H9 (cell line): ENCODE measurements at regions not wholly inside any gene's neighbourhood (a gene's known extent, or its start where the extent isn't known, plus 50 kb on each side); places are given as distances from the start of the nearest gene placed in this dataset.

Experiments used
- DNase-seq: peaks from one replicate; pipeline ENCODE4 v3.0.0-alpha.2; 2017
- H2AFZ ChIP-seq: one replicate; pipeline ENCODE4 v1.6.1; 2013; ENCODE audit warnings: mild to moderate bottlenecking, low read length, control low read depth, moderate library complexity
- H2AK5ac ChIP-seq: 2 replicates; pipeline ENCODE4 v1.6.1; 2013; ENCODE audit warnings: low read length, control low read depth, mixed read lengths; ENCODE audit not compliant: insufficient read length
- H2BK120ac ChIP-seq: one replicate; pipeline ENCODE4 v1.6.1; 2013; ENCODE audit warnings: low read depth, mild to moderate bottlenecking, low read length, control low read depth, inconsistent platforms; ENCODE audit not compliant: poor library complexity, severe bottlenecking
- H2BK12ac ChIP-seq: 2 replicates; pipeline ENCODE4 v1.6.1; 2013; ENCODE audit warnings: low read length, control low read depth, mixed read lengths, low read depth; ENCODE audit not compliant: insufficient read length
- H2BK15ac ChIP-seq: 2 replicates; pipeline ENCODE4 v1.6.1; 2013; ENCODE audit warnings: low read depth, low read length, control low read depth
- H2BK20ac ChIP-seq: one replicate; pipeline ENCODE4 v1.6.1; 2013; ENCODE audit warnings: low read depth, mild to moderate bottlenecking, low read length, control low read depth, inconsistent platforms; ENCODE audit not compliant: poor library complexity, severe bottlenecking
- H2BK5ac ChIP-seq: 2 replicates; pipeline ENCODE4 v1.6.1; 2013; ENCODE audit warnings: low read length, control low read depth, mixed read lengths; ENCODE audit not compliant: insufficient read length
- H3K14ac ChIP-seq: 2 replicates; pipeline ENCODE4 v1.6.1; 2013; ENCODE audit warnings: low read length, control low read depth; ENCODE audit not compliant: insufficient read depth
- H3K18ac ChIP-seq: 2 replicates; pipeline ENCODE4 v1.6.1; 2013; ENCODE audit warnings: low read depth, mild to moderate bottlenecking, mixed read lengths, low read length, control low read depth; ENCODE audit not compliant: insufficient read length
- H3K23ac ChIP-seq: 2 replicates; pipeline ENCODE4 v1.6.1; 2013; ENCODE audit warnings: low read length, control low read depth, mixed read lengths, low read depth; ENCODE audit not compliant: insufficient read length
- H3K23me2 ChIP-seq: 2 replicates; pipeline ENCODE4 v1.6.1; 2013; ENCODE audit warnings: low read depth, mild to moderate bottlenecking, mixed read lengths, low read length, control low read depth; ENCODE audit not compliant: insufficient read length, poor library complexity, severe bottlenecking
- H3K27ac ChIP-seq: 2 replicates; pipeline ENCODE4 v1.5.1; 2013; ENCODE audit warnings: low read length, control low read depth, mixed read lengths, low read depth; ENCODE audit not compliant: insufficient read length
- H3K27me3 ChIP-seq: 2 replicates; pipeline ENCODE4 v1.6.1; 2013; ENCODE audit warnings: low read length, control low read depth, inconsistent platforms; ENCODE audit not compliant: insufficient read depth
- H3K4ac ChIP-seq: 2 replicates; pipeline ENCODE4 v1.6.1; 2013; ENCODE audit warnings: low read depth, mild to moderate bottlenecking, control low read depth, inconsistent platforms, low read length, moderate library complexity
- H3K4me1 ChIP-seq: 2 replicates; pipeline ENCODE4 v1.6.1; 2013; ENCODE audit warnings: low read length, control low read depth, inconsistent platforms; ENCODE audit not compliant: insufficient read depth
- H3K4me2 ChIP-seq: 2 replicates; pipeline ENCODE4 v1.6.1; 2013; ENCODE audit warnings: low read length, control low read depth, mixed read lengths; ENCODE audit not compliant: insufficient read length, insufficient read depth
- H3K56ac ChIP-seq: 2 replicates; pipeline ENCODE4 v1.6.1; 2013; ENCODE audit warnings: low read depth, mild to moderate bottlenecking, mixed read lengths, low read length, control low read depth; ENCODE audit not compliant: insufficient read length
- H3K79me1 ChIP-seq: 2 replicates; pipeline ENCODE4 v1.6.1; 2013; ENCODE audit warnings: low read depth, mild to moderate bottlenecking, moderate library complexity, low read length, control low read depth, inconsistent platforms; ENCODE audit not compliant: insufficient read depth, poor library complexity, severe bottlenecking
- H3K79me2 ChIP-seq: 2 replicates; pipeline ENCODE4 v1.6.1; 2013; ENCODE audit warnings: low read length, control low read depth, inconsistent platforms; ENCODE audit not compliant: insufficient read depth
- H3K9ac ChIP-seq: 2 replicates; pipeline ENCODE4 v1.6.1; 2013; ENCODE audit warnings: low read length, control low read depth, mixed read lengths; ENCODE audit not compliant: insufficient read length; ENCODE audit errors: extremely low read depth
- H3K9me3 ChIP-seq: one replicate; pipeline ENCODE4 v1.6.1; 2013; ENCODE audit warnings: low read depth, low read length, inconsistent platforms; ENCODE audit not compliant: control insufficient read depth
- H3T11ph ChIP-seq: one replicate; pipeline ENCODE4 v1.6.1; 2013; ENCODE audit warnings: mild to moderate bottlenecking, low read length, control low read depth, inconsistent platforms
- H4K20me1 ChIP-seq: one replicate; pipeline ENCODE4 v1.6.1; 2013; ENCODE audit not compliant: control insufficient read depth, insufficient read length, insufficient read depth
- H4K5ac ChIP-seq: 2 replicates; pipeline ENCODE4 v1.6.1; 2013; ENCODE audit warnings: low read depth, mild to moderate bottlenecking, mixed read lengths, low read length, control low read depth; ENCODE audit not compliant: insufficient read length
- H4K8ac ChIP-seq: replicated peaks from 2 replicates; pipeline ENCODE4 v1.6.1; 2013; ENCODE audit warnings: low read length, control low read depth, mixed read lengths, low read depth; ENCODE audit not compliant: insufficient read length
- H4K91ac ChIP-seq: 2 replicates; pipeline ENCODE4 v1.6.1; 2013; ENCODE audit warnings: low read depth, mild to moderate bottlenecking, moderate library complexity, mixed read lengths, low read length, control low read depth; ENCODE audit not compliant: insufficient read length
- H3K27ac Mint-ChIP-seq, 3 experiments: 2 replicates in 2 of 3; 3 replicates in 1 of 3; pipeline ENCODE4 v1.8.0; 2020 to 2021; ENCODE audit warnings: mixed read lengths in 3 of 3, mild to moderate bottlenecking in 1 of 3, moderate library complexity in 1 of 3
- H3K27me3 Mint-ChIP-seq: 2 replicates; pipeline ENCODE4 v1.8.0; 2021; ENCODE audit warnings: low read depth, mild to moderate bottlenecking, moderate library complexity, mixed read lengths
- H3K36me3 Mint-ChIP-seq, 3 experiments: 2 replicates in 2 of 3; 3 replicates in 1 of 3; pipeline ENCODE4 v1.8.0; 2020 to 2021; ENCODE audit warnings: low read depth in 3 of 3, mixed read lengths in 3 of 3; ENCODE audit not compliant: insufficient read depth in 1 of 3
- H3K4me1 Mint-ChIP-seq, 2 experiments: 2 replicates each; pipeline ENCODE4 v1.8.0; 2020; ENCODE audit warnings: mixed read lengths in 2 of 2
- H3K4me3 Mint-ChIP-seq, 2 experiments: 2 replicates in 1 of 2; 3 replicates in 1 of 2; pipeline ENCODE4 v1.8.0; 2020 to 2021; ENCODE audit warnings: mild to moderate bottlenecking in 2 of 2, mixed read lengths in 2 of 2, moderate library complexity in 1 of 2
- H3K9me3 Mint-ChIP-seq, 2 experiments: 2 replicates in 1 of 2; 3 replicates in 1 of 2; pipeline ENCODE4 v1.8.0; 2020; ENCODE audit warnings: mild to moderate bottlenecking in 2 of 2, mixed read lengths in 2 of 2, moderate library complexity in 1 of 2
- WGBS: extraction: QIAGEN DNeasy Blood & Tissue Kit; methylation state at CpG from one replicate; pipeline ENCODE4 v1.1.7; 2013; ENCODE audit warnings: missing lambda C conversion rate, low lambda C conversion rate, mixed read lengths; ENCODE audit not compliant: insufficient read length; ENCODE audit errors: extremely low coverage; 5-methylcytosine and 5-hydroxymethylcytosine counted together
- TF ChIP-seq, protein P1 (sequence below): fragments of 200-600 bp; sonication (generic); conservative IDR thresholded peaks from 3 replicates; pipeline ENCODE4 v1.8.0; 2021; ENCODE audit warnings: antibody characterized with exemption, mild to moderate bottlenecking

DNA sequence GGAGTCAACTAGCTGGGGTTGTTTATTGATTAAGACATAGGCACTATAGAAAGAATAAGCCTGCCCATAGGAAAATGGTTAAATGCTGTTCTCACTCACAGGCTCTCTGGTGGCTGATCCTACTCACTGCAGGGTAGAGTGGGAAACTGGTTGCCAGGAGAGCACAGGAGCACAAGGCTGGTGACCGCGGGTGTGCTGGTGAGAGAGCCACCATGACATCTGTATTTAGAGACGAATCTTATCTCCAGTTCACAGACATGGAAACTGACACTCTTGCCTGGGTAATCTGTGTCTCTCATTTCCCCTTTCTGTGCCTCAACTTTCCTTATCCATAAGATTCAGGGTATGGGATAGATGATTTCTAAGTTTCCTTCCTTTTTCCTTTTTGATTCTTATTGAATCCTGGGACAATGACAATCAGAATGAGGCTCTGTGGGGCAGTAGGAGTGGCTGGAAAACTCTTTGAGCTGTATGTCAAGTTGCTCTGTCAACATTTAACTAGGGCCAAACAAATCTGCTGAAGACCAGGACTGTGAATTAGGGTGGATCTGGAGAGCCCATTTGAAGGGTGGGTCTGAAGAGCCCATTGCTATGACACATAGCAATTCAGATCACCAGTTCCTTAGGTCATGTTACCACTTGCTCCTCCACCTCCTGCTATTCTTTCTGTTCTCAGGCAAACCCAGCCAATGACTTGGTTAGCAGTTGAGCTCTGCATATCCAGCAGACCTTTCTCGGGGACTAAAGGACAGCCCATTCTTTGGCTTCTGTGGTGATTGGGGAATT is 286.1 kb upstream of the TBL1XR1 start:
- Histone ChIP-seq H3K9ac (no peak overlapping the region), H2AFZ (no peak overlapping the region), H3T11ph (no peak overlapping the region), H3K18ac (no peak overlapping the region), H2BK5ac (no peak overlapping the region), H4K91ac (no peak overlapping the region), H3K79me2 (no peaks in the 10 kb centered on the region), H2BK120ac (no peak overlapping the region), H3K23me2 (no peaks in the 10 kb centered on the region), H4K5ac (no peak overlapping the region), H3K27ac (no peak overlapping the region), H3K27me3 (no peaks in the 10 kb centered on the region), H2BK15ac (no peak overlapping the region), H3K4me2 (no peak overlapping the region), H2BK12ac (no peak overlapping the region), H3K23ac (no peak overlapping the region), H3K9me3 (no peaks in the 10 kb centered on the region), H3K4me1 (no peaks in the 10 kb centered on the region), H3K79me1 (no peaks in the 10 kb centered on the region), H2AK5ac (no peak overlapping the region), H3K4ac (no peak overlapping the region), H3K56ac (no peak overlapping the region), H4K8ac (no peak overlapping the region), H4K20me1 (no peaks in the 10 kb centered on the region), H3K14ac (no peak overlapping the region), H2BK20ac (no peak overlapping the region)
- WGBS = no CpG with 5 or more reads among the region's 4 CpGs
- peak overlapping the region in 1 of 3 experiments; percentile 49; a peak in 1 of 7 replicates for H3K27ac Mint-ChIP-seq
- no peak overlapping the region for H3K4me3 Mint-ChIP-seq
- H3K27me3 Mint-ChIP-seq = no peaks in the 10 kb centered on the region
- peaks cover 14 to 15% of the 10 kb centered on the region in 2 experiments for H3K4me1 Mint-ChIP-seq
- peak; percentile 69 for DNase-seq
- H3K36me3 Mint-ChIP-seq = peaks cover 0 to 15% (median 1%) of the 10 kb centered on the region in 3 experiments; a peak in 3 of 7 replicates
- H3K9me3 Mint-ChIP-seq = peaks cover 13 to 15% of the 10 kb centered on the region in 2 experiments; a peak in 4 of 5 replicates
- TF ChIP-seq, protein P1, sequence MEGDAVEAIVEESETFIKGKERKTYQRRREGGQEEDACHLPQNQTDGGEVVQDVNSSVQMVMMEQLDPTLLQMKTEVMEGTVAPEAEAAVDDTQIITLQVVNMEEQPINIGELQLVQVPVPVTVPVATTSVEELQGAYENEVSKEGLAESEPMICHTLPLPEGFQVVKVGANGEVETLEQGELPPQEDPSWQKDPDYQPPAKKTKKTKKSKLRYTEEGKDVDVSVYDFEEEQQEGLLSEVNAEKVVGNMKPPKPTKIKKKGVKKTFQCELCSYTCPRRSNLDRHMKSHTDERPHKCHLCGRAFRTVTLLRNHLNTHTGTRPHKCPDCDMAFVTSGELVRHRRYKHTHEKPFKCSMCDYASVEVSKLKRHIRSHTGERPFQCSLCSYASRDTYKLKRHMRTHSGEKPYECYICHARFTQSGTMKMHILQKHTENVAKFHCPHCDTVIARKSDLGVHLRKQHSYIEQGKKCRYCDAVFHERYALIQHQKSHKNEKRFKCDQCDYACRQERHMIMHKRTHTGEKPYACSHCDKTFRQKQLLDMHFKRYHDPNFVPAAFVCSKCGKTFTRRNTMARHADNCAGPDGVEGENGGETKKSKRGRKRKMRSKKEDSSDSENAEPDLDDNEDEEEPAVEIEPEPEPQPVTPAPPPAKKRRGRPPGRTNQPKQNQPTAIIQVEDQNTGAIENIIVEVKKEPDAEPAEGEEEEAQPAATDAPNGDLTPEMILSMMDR = peak; percentile 67
